Left kidney (tissue), 1 donor: ENCODE measurements at regions not wholly inside any gene's neighbourhood (a gene's known extent, or its start where the extent isn't known, plus 50 kb on each side); places are given as distances from the start of the nearest gene placed in this dataset.
"Not testable (repeated sequence)": the region's sequence is repeated elsewhere in the genome, so short reads cannot be mapped to it uniquely, and the experiment has no call there.

ENCODE experiments used
- DNase-seq: peaks from one replicate; pipeline ENCODE4 v3.0.0-alpha.2; 2013

GRCh38 chr4:75180790-75181776 lies 248.2 kb downstream of the PARM1 start:
- no peak for DNase-seq

- DNase-seq: no peak
Observed at GRCh38 chr4:75180217-75180616, 247.3 kb downstream of the PARM1 start.

GRCh38 chr4:75179510-75179909 lies 246.6 kb downstream of the PARM1 start:
- no peak for DNase-seq

GRCh38 chr4:75172551-75172950 lies 239.6 kb downstream of the PARM1 start:
- DNase-seq: no peak

- no peak for DNase-seq
Observed at GRCh38 chr4:75169427-75169826, 236.5 kb downstream of the PARM1 start.

- DNase-seq: no peak
Observed at GRCh38 chr4:75169020-75169419, 236.1 kb downstream of the PARM1 start.

- no peak for DNase-seq
Observed at GRCh38 chr4:75168548-75168947, 235.6 kb downstream of the PARM1 start.

GRCh38 chr4:75165100-75165499 lies 232.2 kb downstream of the PARM1 start:
- DNase-seq: not testable (repeated sequence)

- DNase-seq: no peak
Observed at GRCh38 chr4:75158451-75158850, 225.5 kb downstream of the PARM1 start.

GRCh38 chr4:75154994-75155393 lies 222.1 kb downstream of the PARM1 start:
- DNase-seq: no peak

GRCh38 chr4:75146223-75146622 lies 213.3 kb downstream of the PARM1 start:
- no peak for DNase-seq

- DNase-seq: no peak
Observed at GRCh38 chr4:75144475-75144874, 211.6 kb downstream of the PARM1 start.

GRCh38 chr4:75142850-75143249 lies 209.9 kb downstream of the PARM1 start:
- DNase-seq: no peak

GRCh38 chr4:75142382-75142781 lies 209.5 kb downstream of the PARM1 start:
- DNase-seq: no peak

- no peak for DNase-seq
Observed at GRCh38 chr4:75141162-75141561, 208.2 kb downstream of the PARM1 start.

- no peak for DNase-seq
Observed at GRCh38 chr4:75137302-75137701, 204.4 kb downstream of the PARM1 start.

GRCh38 chr4:75135068-75135825 lies 202.3 kb downstream of the PARM1 start:
- no peak for DNase-seq

GRCh38 chr4:75126870-75127269 lies 194.0 kb downstream of the PARM1 start:
- not testable (repeated sequence) for DNase-seq

GRCh38 chr4:75126058-75126457 lies 193.1 kb downstream of the PARM1 start:
- DNase-seq: no peak

GRCh38 chr4:75122424-75123014 lies 189.6 kb downstream of the PARM1 start:
- no peak for DNase-seq

GRCh38 chr4:75118739-75119138 lies 185.8 kb downstream of the PARM1 start:
- DNase-seq: no peak

- DNase-seq: no peak
Observed at GRCh38 chr4:75110061-75110460, 177.1 kb downstream of the PARM1 start.
